ENCODE measurements at regions not wholly inside any gene's neighbourhood (a gene's known extent, or its start where the extent isn't known, plus 50 kb on each side); places are given as distances from the start of the nearest gene placed in this dataset.

- H3K27ac ChIP-seq (replicated peaks; ENCODE audit: low read length): no peak overlapping the region
- H3K4me1 ChIP-seq (ENCODE audit: control insufficient read depth in 2 of 2, insufficient read depth in 1 of 2, low read depth in 1 of 2, low read length in 2 of 2): peaks cover 14 to 40% of the 10 kb centered on the region in 2 donors
- no peak overlapping the region for H3K4ac ChIP-seq (ENCODE audit: low read length)
- no peak overlapping the region for H3K14ac ChIP-seq (ENCODE audit: low read length)
- H4K8ac ChIP-seq (ENCODE audit: low read depth, low read length): no peak overlapping the region
- H3K27me3 ChIP-seq (ENCODE audit: control insufficient read depth in 3 of 3, insufficient read depth in 3 of 3, low read depth in 1 of 3, low read length in 3 of 3): no peaks in the 10 kb centered on the region
- H3K36me3 ChIP-seq (replicated peaks in 1 of 2; ENCODE audit: control insufficient read depth in 2 of 2, insufficient read depth in 2 of 2, low read length in 2 of 2): no peaks in the 10 kb centered on the region
- no peak overlapping the region for H2AK5ac ChIP-seq (ENCODE audit: low read depth, low read length)
- H2BK12ac ChIP-seq (ENCODE audit: low read length): no peak overlapping the region
- H3K9me3 ChIP-seq (replicated peaks in 1 of 2; ENCODE audit: control insufficient read depth in 2 of 2, insufficient read depth in 1 of 2, low read depth in 1 of 2, low read length in 2 of 2): no peaks in the 10 kb centered on the region
- H3K18ac ChIP-seq (ENCODE audit: low read length): no peak overlapping the region
- H2BK5ac ChIP-seq (ENCODE audit: low read length): no peak overlapping the region
- no peak for DNase-seq (ENCODE audit: low spot score)
- no peak overlapping the region for H3K23ac ChIP-seq (ENCODE audit: low read depth, low read length, poor library complexity)
- H4K91ac ChIP-seq (ENCODE audit: low read depth, low read length, poor library complexity): no peak overlapping the region
- no CpG with 5 or more reads among the region's 5 CpGs for WGBS, 2 donors (ENCODE audit: extremely low coverage in 2 of 2, insufficient read length in 2 of 2, insufficient replicate concordance in 1 of 2)
- no peak overlapping the region for H3K4me3 ChIP-seq (ENCODE audit: low read length in 2 of 2)
- no peak overlapping the region for H3K9ac ChIP-seq (ENCODE audit: low read depth, low read length, poor library complexity)
- no peak overlapping the region for H2BK15ac ChIP-seq (ENCODE audit: low read length)
- no peaks in the 10 kb centered on the region for H3K79me1 ChIP-seq (ENCODE audit: low read depth, low read length)
- H3K4me2 ChIP-seq (ENCODE audit: insufficient read depth, low read length, poor library complexity, severe bottlenecking): no peak overlapping the region
- no peak overlapping the region for H2AFZ ChIP-seq (ENCODE audit: low read length)
- H2BK120ac ChIP-seq (ENCODE audit: low read depth, low read length): no peak overlapping the region
Measured at GRCh38 chr12:75724928-75725312, 213.5 kb upstream of the KRR1 start.

- Histone ChIP-seq H3K23ac (ENCODE audit: low read depth, low read length, poor library complexity) (no peak overlapping the region), H3K4me2 (ENCODE audit: insufficient read depth, low read length, poor library complexity, severe bottlenecking) (no peak overlapping the region), H2BK12ac (ENCODE audit: low read length) (no peak overlapping the region), H3K18ac (ENCODE audit: low read length) (no peak overlapping the region), H3K79me1 (ENCODE audit: low read depth, low read length) (no peaks in the 10 kb centered on the region), H3K4ac (ENCODE audit: low read length) (no peak overlapping the region), H3K36me3 (replicated peaks in 1 of 2; ENCODE audit: control insufficient read depth in 2 of 2, insufficient read depth in 2 of 2, low read length in 2 of 2) (no peaks in the 10 kb centered on the region), H4K8ac (ENCODE audit: low read depth, low read length) (no peak overlapping the region), H3K14ac (ENCODE audit: low read length) (no peak overlapping the region), H2BK5ac (ENCODE audit: low read length) (no peak overlapping the region), H4K91ac (ENCODE audit: low read depth, low read length, poor library complexity) (no peak overlapping the region), H2BK120ac (ENCODE audit: low read depth, low read length) (no peak overlapping the region), H3K27me3 (ENCODE audit: control insufficient read depth in 3 of 3, insufficient read depth in 3 of 3, low read depth in 1 of 3, low read length in 3 of 3) (no peaks in the 10 kb centered on the region), H3K4me1 (ENCODE audit: control insufficient read depth in 2 of 2, insufficient read depth in 1 of 2, low read depth in 1 of 2, low read length in 2 of 2) (peaks cover 14 to 40% of the 10 kb centered on the region in 2 donors), H3K27ac (replicated peaks; ENCODE audit: low read length) (no peak overlapping the region), H2AFZ (ENCODE audit: low read length) (no peak overlapping the region), H3K4me3 (ENCODE audit: low read length in 2 of 2) (no peak overlapping the region), H2AK5ac (ENCODE audit: low read depth, low read length) (no peak overlapping the region), H3K9ac (ENCODE audit: low read depth, low read length, poor library complexity) (no peak overlapping the region), H3K9me3 (replicated peaks in 1 of 2; ENCODE audit: control insufficient read depth in 2 of 2, insufficient read depth in 1 of 2, low read depth in 1 of 2, low read length in 2 of 2) (no peaks in the 10 kb centered on the region), H2BK15ac (ENCODE audit: low read length) (no peak overlapping the region)
- no CpG with 5 or more reads among the region's 11 CpGs for WGBS, 2 donors (ENCODE audit: extremely low coverage in 2 of 2, insufficient read length in 2 of 2, insufficient replicate concordance in 1 of 2)
- DNase-seq (ENCODE audit: low spot score): no peak
Measured at GRCh38 chr12:75724307-75724927, 213.0 kb upstream of the KRR1 start.

GRCh38 chr12:75722714-75723200 is 211.3 kb upstream of the KRR1 start:
- DNase-seq (ENCODE audit: low spot score): no peak
- no peak overlapping the region for H3K4me3 ChIP-seq (ENCODE audit: low read length in 2 of 2)
- H3K79me1 ChIP-seq (ENCODE audit: low read depth, low read length): no peaks in the 10 kb centered on the region
- no peak overlapping the region for H2BK5ac ChIP-seq (ENCODE audit: low read length)
- no peak overlapping the region for H4K8ac ChIP-seq (ENCODE audit: low read depth, low read length)
- H3K18ac ChIP-seq (ENCODE audit: low read length): no peak overlapping the region
- peak overlapping the region; percentile 70 for H2AFZ ChIP-seq (ENCODE audit: low read length)
- no peak overlapping the region for H3K23ac ChIP-seq (ENCODE audit: low read depth, low read length, poor library complexity)
- H2BK12ac ChIP-seq (ENCODE audit: low read length): no peak overlapping the region
- H3K27ac ChIP-seq (replicated peaks; ENCODE audit: low read length): no peak overlapping the region
- no peak overlapping the region for H2AK5ac ChIP-seq (ENCODE audit: low read depth, low read length)
- no peak overlapping the region for H3K4me2 ChIP-seq (ENCODE audit: insufficient read depth, low read length, poor library complexity, severe bottlenecking)
- no peaks in the 10 kb centered on the region for H3K9me3 ChIP-seq (replicated peaks in 1 of 2; ENCODE audit: control insufficient read depth in 2 of 2, insufficient read depth in 1 of 2, low read depth in 1 of 2, low read length in 2 of 2)
- H3K14ac ChIP-seq (ENCODE audit: low read length): no peak overlapping the region
- H3K36me3 ChIP-seq (replicated peaks in 1 of 2; ENCODE audit: control insufficient read depth in 2 of 2, insufficient read depth in 2 of 2, low read length in 2 of 2): no peaks in the 10 kb centered on the region
- no peaks in the 10 kb centered on the region for H3K27me3 ChIP-seq (ENCODE audit: control insufficient read depth in 3 of 3, insufficient read depth in 3 of 3, low read depth in 1 of 3, low read length in 3 of 3)
- H2BK120ac ChIP-seq (ENCODE audit: low read depth, low read length): no peak overlapping the region
- no peak overlapping the region for H3K9ac ChIP-seq (ENCODE audit: low read depth, low read length, poor library complexity)
- no peak overlapping the region for H4K91ac ChIP-seq (ENCODE audit: low read depth, low read length, poor library complexity)
- peaks cover 14 to 40% of the 10 kb centered on the region in 2 donors for H3K4me1 ChIP-seq (ENCODE audit: control insufficient read depth in 2 of 2, insufficient read depth in 1 of 2, low read depth in 1 of 2, low read length in 2 of 2)
- H2BK15ac ChIP-seq (ENCODE audit: low read length): no peak overlapping the region
- no peak overlapping the region for H3K4ac ChIP-seq (ENCODE audit: low read length)
- WGBS, 2 donors (ENCODE audit: extremely low coverage in 2 of 2, insufficient read length in 2 of 2, insufficient replicate concordance in 1 of 2): no CpG with 5 or more reads among the region's 5 CpGs

GRCh38 chr12:75721796-75722195 is 210.4 kb upstream of the KRR1 start:
- Histone ChIP-seq H3K23ac (ENCODE audit: low read depth, low read length, poor library complexity) (no peak overlapping the region), H2BK5ac (ENCODE audit: low read length) (no peak overlapping the region), H3K79me1 (ENCODE audit: low read depth, low read length) (no peaks in the 10 kb centered on the region), H3K27me3 (ENCODE audit: control insufficient read depth in 3 of 3, insufficient read depth in 3 of 3, low read depth in 1 of 3, low read length in 3 of 3) (no peaks in the 10 kb centered on the region), H3K9ac (ENCODE audit: low read depth, low read length, poor library complexity) (no peak overlapping the region), H4K8ac (ENCODE audit: low read depth, low read length) (no peak overlapping the region), H3K27ac (replicated peaks; ENCODE audit: low read length) (no peak overlapping the region), H3K9me3 (replicated peaks in 1 of 2; ENCODE audit: control insufficient read depth in 2 of 2, insufficient read depth in 1 of 2, low read depth in 1 of 2, low read length in 2 of 2) (no peaks in the 10 kb centered on the region), H3K14ac (ENCODE audit: low read length) (no peak overlapping the region), H2BK120ac (ENCODE audit: low read depth, low read length) (no peak overlapping the region), H2BK15ac (ENCODE audit: low read length) (no peak overlapping the region), H3K36me3 (replicated peaks in 1 of 2; ENCODE audit: control insufficient read depth in 2 of 2, insufficient read depth in 2 of 2, low read length in 2 of 2) (no peaks in the 10 kb centered on the region), H3K18ac (ENCODE audit: low read length) (no peak overlapping the region), H2BK12ac (ENCODE audit: low read length) (no peak overlapping the region), H3K4me2 (ENCODE audit: insufficient read depth, low read length, poor library complexity, severe bottlenecking) (no peak overlapping the region), H2AK5ac (ENCODE audit: low read depth, low read length) (no peak overlapping the region), H3K4me3 (ENCODE audit: low read length in 2 of 2) (no peak overlapping the region), H4K91ac (ENCODE audit: low read depth, low read length, poor library complexity) (no peak overlapping the region), H3K4ac (ENCODE audit: low read length) (no peak overlapping the region), H3K4me1 (ENCODE audit: control insufficient read depth in 2 of 2, insufficient read depth in 1 of 2, low read depth in 1 of 2, low read length in 2 of 2) (peaks cover 10 to 34% of the 10 kb centered on the region in 2 donors), H2AFZ (ENCODE audit: low read length) (peak overlapping the region; percentile 70)
- WGBS, 2 donors (ENCODE audit: extremely low coverage in 2 of 2, insufficient read length in 2 of 2, insufficient replicate concordance in 1 of 2): no CpG with 5 or more reads among the region's 2 CpGs
- DNase-seq (ENCODE audit: low spot score): no peak

Measured in neuronal stem cell (in vitro differentiated cells).